ENCODE measurements at regions not wholly inside any gene's neighbourhood (a gene's known extent, or its start where the extent isn't known, plus 50 kb on each side); places are given as distances from the start of the nearest gene placed in this dataset.
"Not testable (repeated sequence)": the region's sequence is repeated elsewhere in the genome, so short reads cannot be mapped to it uniquely, and the experiment has no call there.

DNA sequence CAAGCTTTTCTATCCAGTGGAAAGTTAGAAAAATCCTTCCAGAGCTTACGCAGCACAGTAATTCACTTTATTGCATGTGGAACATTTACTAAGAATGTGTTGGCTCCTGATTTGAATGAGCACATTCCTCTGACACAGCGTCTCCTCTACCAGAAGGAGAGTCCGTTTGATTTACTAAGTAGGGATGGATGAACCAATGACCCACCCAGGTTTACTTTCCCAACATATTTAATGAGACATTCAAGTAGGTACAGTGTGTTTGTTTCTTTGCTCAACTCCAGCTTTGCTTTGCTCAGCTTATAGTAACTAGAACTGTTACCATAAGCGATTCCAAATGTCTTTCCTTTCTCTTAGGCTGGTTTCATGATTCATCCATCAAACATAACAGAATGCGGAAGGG is 161.7 kb downstream of the SMARCA1 start:
- H3K9ac ChIP-seq = no peak overlapping the region

DNA sequence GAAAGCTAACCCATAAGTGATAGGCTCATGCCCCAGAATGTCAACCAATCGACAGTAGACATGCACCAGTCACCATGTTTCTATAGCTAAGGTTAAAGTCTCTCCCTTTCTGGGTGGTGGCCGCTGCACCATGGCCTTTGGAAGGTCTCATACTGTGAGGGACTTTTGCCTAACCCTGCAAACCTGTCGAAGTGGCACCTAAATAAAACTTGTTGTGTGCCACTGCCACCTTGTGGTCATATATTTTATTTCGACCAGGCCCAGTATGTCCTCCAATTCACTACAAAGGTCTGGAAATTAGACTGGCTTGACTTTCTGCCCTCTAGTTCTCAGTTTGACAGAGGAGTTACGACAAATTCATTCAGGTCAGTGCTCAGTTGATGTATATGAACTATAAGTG is 163.1 kb downstream of the SMARCA1 start:
- Histone ChIP-seq H3K27ac (no peak overlapping the region), H4K20me1 (ENCODE audit: insufficient read depth) (no peaks in the 10 kb centered on the region), H2AFZ (ENCODE audit: low read depth) (no peak overlapping the region), H3K4me1 (ENCODE audit: low read depth, poor library complexity, severe bottlenecking) (no peaks in the 10 kb centered on the region), H3K4me3 (IDR thresholded peaks at IDR 0.05; ENCODE audit: insufficient read depth, low read depth, low read length) (no peak overlapping the region), H3K79me2 (ENCODE audit: insufficient read depth, low read depth) (no peaks in the 10 kb centered on the region), H3K36me3 (ENCODE audit: insufficient read depth) (no peaks in the 10 kb centered on the region), H3K9ac (no peak overlapping the region), H3K4me2 (no peak overlapping the region), H3K27me3 (ENCODE audit: insufficient read depth, low read depth) (no peaks in the 10 kb centered on the region)
- TF ChIP-seq, protein P1, sequence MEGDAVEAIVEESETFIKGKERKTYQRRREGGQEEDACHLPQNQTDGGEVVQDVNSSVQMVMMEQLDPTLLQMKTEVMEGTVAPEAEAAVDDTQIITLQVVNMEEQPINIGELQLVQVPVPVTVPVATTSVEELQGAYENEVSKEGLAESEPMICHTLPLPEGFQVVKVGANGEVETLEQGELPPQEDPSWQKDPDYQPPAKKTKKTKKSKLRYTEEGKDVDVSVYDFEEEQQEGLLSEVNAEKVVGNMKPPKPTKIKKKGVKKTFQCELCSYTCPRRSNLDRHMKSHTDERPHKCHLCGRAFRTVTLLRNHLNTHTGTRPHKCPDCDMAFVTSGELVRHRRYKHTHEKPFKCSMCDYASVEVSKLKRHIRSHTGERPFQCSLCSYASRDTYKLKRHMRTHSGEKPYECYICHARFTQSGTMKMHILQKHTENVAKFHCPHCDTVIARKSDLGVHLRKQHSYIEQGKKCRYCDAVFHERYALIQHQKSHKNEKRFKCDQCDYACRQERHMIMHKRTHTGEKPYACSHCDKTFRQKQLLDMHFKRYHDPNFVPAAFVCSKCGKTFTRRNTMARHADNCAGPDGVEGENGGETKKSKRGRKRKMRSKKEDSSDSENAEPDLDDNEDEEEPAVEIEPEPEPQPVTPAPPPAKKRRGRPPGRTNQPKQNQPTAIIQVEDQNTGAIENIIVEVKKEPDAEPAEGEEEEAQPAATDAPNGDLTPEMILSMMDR (conservative IDR thresholded peaks at IDR 0.05; ENCODE audit: low read depth, low read length) = peak; percentile 72

More for the DNA sequence above, 161.7 kb downstream of the SMARCA1 start:
- no peaks in the 10 kb centered on the region for H3K79me2 ChIP-seq (ENCODE audit: insufficient read depth, low read depth)
- no peak overlapping the region for H3K4me2 ChIP-seq
- H3K27ac ChIP-seq = no peak overlapping the region
- no peak overlapping the region for H2AFZ ChIP-seq (ENCODE audit: low read depth)
- H3K4me1 ChIP-seq (ENCODE audit: low read depth, poor library complexity, severe bottlenecking) = no peaks in the 10 kb centered on the region
- H3K36me3 ChIP-seq (ENCODE audit: insufficient read depth) = no peaks in the 10 kb centered on the region
- TF ChIP-seq, protein P1 (conservative IDR thresholded peaks at IDR 0.05; ENCODE audit: low read depth, low read length) = no peak
- no peak overlapping the region for H3K4me3 ChIP-seq (IDR thresholded peaks at IDR 0.05; ENCODE audit: insufficient read depth, low read depth, low read length)
- H4K20me1 ChIP-seq (ENCODE audit: insufficient read depth) = no peaks in the 10 kb centered on the region
- H3K27me3 ChIP-seq (ENCODE audit: insufficient read depth, low read depth) = no peaks in the 10 kb centered on the region

DNA sequence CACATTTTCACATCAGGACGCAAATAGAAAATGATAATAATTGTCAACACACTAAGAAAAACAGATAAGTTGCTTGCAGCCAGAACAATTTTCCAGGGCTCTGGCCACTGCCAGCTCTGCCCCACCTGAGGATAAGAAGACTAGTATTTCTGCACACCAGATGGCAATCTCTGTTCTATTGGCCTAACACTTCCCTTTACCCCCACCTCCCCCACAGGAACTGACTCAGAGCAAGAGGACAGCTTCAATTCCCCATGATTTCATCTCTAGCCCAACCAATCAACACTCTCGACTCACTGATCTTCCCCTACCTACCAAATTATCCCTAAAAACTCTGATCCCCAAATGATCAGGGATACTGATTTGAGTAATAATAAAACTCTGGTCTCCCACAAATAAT is 164.0 kb downstream of the SMARCA1 start:
- no peaks in the 10 kb centered on the region for H3K36me3 ChIP-seq (ENCODE audit: insufficient read depth)
- H2AFZ ChIP-seq (ENCODE audit: low read depth) = no peak overlapping the region

DNA sequence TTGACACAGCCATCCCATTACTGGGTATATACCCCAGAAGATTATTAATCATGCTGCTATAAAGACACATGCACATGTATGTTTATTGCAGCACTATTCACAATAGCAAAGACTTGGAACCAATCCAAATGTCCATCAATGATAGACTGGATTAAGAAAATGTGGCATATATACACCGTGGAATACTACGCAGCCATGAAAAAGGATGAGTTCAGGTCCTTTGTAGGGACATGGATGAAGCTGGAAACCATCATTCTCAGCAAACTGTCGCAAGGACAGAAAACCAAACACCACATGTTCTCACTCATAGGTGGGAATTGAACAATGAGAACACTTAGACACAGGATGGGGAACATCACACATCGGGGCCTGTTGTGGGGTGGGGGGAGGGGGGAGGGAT is 165.9 kb downstream of the SMARCA1 start:
- not testable (repeated sequence) for H3K4me1 ChIP-seq (ENCODE audit: low read depth, poor library complexity, severe bottlenecking); H3K79me2 ChIP-seq (ENCODE audit: insufficient read depth, low read depth); H3K27ac ChIP-seq; H3K4me2 ChIP-seq; H4K20me1 ChIP-seq (ENCODE audit: insufficient read depth); H3K4me3 ChIP-seq (IDR thresholded peaks at IDR 0.05; ENCODE audit: insufficient read depth, low read depth, low read length); H2AFZ ChIP-seq (ENCODE audit: low read depth); H3K9ac ChIP-seq; H3K36me3 ChIP-seq (ENCODE audit: insufficient read depth); H3K27me3 ChIP-seq (ENCODE audit: insufficient read depth, low read depth)

More for the DNA sequence above, 164.0 kb downstream of the SMARCA1 start:
- Histone ChIP-seq H3K79me2 (ENCODE audit: insufficient read depth, low read depth) (no peaks in the 10 kb centered on the region), H4K20me1 (ENCODE audit: insufficient read depth) (no peaks in the 10 kb centered on the region), H3K4me2 (no peak overlapping the region), H3K9ac (no peak overlapping the region), H3K27ac (no peak overlapping the region), H3K4me1 (ENCODE audit: low read depth, poor library complexity, severe bottlenecking) (no peaks in the 10 kb centered on the region), H3K4me3 (IDR thresholded peaks at IDR 0.05; ENCODE audit: insufficient read depth, low read depth, low read length) (no peak overlapping the region), H3K27me3 (ENCODE audit: insufficient read depth, low read depth) (no peaks in the 10 kb centered on the region)
- TF ChIP-seq, protein P1 (conservative IDR thresholded peaks at IDR 0.05; ENCODE audit: low read depth, low read length) = no peak

DNA sequence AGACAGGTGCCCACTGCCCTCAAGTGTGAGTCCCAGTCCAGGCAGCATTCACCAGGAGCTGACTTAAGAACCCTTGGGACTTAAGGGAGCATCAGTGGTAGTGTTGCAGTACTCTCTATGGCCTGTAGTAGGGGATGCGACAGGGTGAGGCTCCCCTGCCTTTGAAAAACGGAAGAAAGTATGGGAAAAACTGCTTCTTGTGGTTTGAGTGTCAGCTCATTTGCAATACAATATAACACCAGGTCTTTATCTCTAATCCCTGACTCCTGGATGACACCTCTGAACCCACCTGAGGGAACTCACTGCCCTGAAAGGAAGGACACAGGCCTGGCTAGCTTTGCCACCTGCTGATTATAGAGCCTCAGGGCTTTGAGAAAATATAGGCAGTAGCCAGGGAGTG is 176.0 kb downstream of the SMARCA1 start:
- no peaks in the 10 kb centered on the region for H4K20me1 ChIP-seq (ENCODE audit: insufficient read depth)
- H3K4me1 ChIP-seq (ENCODE audit: low read depth, poor library complexity, severe bottlenecking) = no peaks in the 10 kb centered on the region
- no peaks in the 10 kb centered on the region for H3K36me3 ChIP-seq (ENCODE audit: insufficient read depth)
- no peak overlapping the region for H3K9ac ChIP-seq
- no peak overlapping the region for H3K4me2 ChIP-seq
- TF ChIP-seq, protein P1 (conservative IDR thresholded peaks at IDR 0.05; ENCODE audit: low read depth, low read length) = 0 out of 2 replicates have a peak, but pooled peaks have one; percentile 21
- H3K79me2 ChIP-seq (ENCODE audit: insufficient read depth, low read depth) = no peaks in the 10 kb centered on the region
- H3K4me3 ChIP-seq (IDR thresholded peaks at IDR 0.05; ENCODE audit: insufficient read depth, low read depth, low read length) = no peak overlapping the region
- H3K27me3 ChIP-seq (ENCODE audit: insufficient read depth, low read depth) = no peaks in the 10 kb centered on the region
- no peak overlapping the region for H2AFZ ChIP-seq (ENCODE audit: low read depth)
- no peak overlapping the region for H3K27ac ChIP-seq
